K562 (cell line): ENCODE measurements at regions not wholly inside any gene's neighbourhood (a gene's known extent, or its start where the extent isn't known, plus 50 kb on each side); places are given as distances from the start of the nearest gene placed in this dataset.

ENCODE experiments used
- CTBP1 ChIP-seq: fragments of 450-650 bp; IDR thresholded peaks from 2 replicates; pipeline ENCODE4 v1.6.1; 2016; ENCODE audit warnings: borderline replicate concordance
- EP300 ChIP-seq: IDR thresholded peaks from 2 replicates; pipeline ENCODE4 v1.6.1; 2012; ENCODE audit warnings: low read length, improper control_type of control experiment
- HDAC3 ChIP-seq: fragments of 450-650 bp; IDR thresholded peaks from 2 replicates; pipeline ENCODE4 v1.6.1; 2018; ENCODE audit warnings: borderline replicate concordance, mild to moderate bottlenecking, moderate library complexity; ENCODE audit not compliant: partially characterized antibody
- POLR2A ChIP-seq: fragments of 450-650 bp; conservative IDR thresholded peaks from 2 replicates; pipeline ENCODE4 v1.6.1; 2016
- POLR2G ChIP-seq: fragments of 200-400 bp; formaldehyde crosslinking; IDR thresholded peaks from 2 replicates; pipeline ENCODE4 v1.6.1; 2017; ENCODE audit warnings: low read depth, mild to moderate bottlenecking, antibody characterized with exemption, low read length, moderate library complexity
- SMAD1 ChIP-seq: fragments of 150-350 bp; IDR thresholded peaks from 2 replicates; pipeline ENCODE4 v1.6.1; 2014; ENCODE audit warnings: low read length, low read depth; ENCODE audit not compliant: partially characterized antibody
- SOX6 ChIP-seq: fragments of 450-650 bp; IDR thresholded peaks from 2 replicates; pipeline ENCODE4 v1.6.1; 2014; ENCODE audit warnings: mild to moderate bottlenecking
- TBL1XR1 ChIP-seq, 2 experiments: IDR thresholded peaks; 2 replicates each; pipeline ENCODE4 v1.6.1; 2012; ENCODE audit warnings: improper control_type of control experiment in 2 of 2, low read length in 2 of 2, mild to moderate bottlenecking in 1 of 2
- ZSCAN29 ChIP-seq: fragments of 450-650 bp; IDR thresholded peaks from 2 replicates; pipeline ENCODE4 v1.6.1; 2017
- TF ChIP-seq, protein P1 (sequence below): sonication (generic); formaldehyde crosslinking; IDR thresholded peaks from 2 replicates; pipeline ENCODE4 v1.8.0; 2022; ENCODE audit warnings: mild to moderate bottlenecking, missing genetic modification reagents
- TF ChIP-seq, protein P2 (sequence below), 3 experiments: IDR thresholded peaks in 2 of 3; conservative IDR thresholded peaks in 1 of 3; 2 replicates each; pipeline ENCODE4 v1.5.1; 2011 to 2012; ENCODE audit warnings: low read length in 3 of 3, mild to moderate bottlenecking in 3 of 3, control low read depth in 2 of 3, improper control_type of control experiment in 1 of 3, inconsistent platforms in 1 of 3, low read depth in 1 of 3, mixed read lengths in 1 of 3, moderate library complexity in 1 of 3; ENCODE audit not compliant: insufficient read depth in 2 of 3
- TF ChIP-seq, protein P3 (sequence below), 2 experiments: fragments of 250-450 bp in 1 of 2; fragments of 450-650 bp in 1 of 2; sonication (Bioruptor Pico) in 1 of 2; IDR thresholded peaks; 2 replicates each; pipeline versions ENCODE4 v1.6.1 to v1.8.0; 2016 to 2021; ENCODE audit warnings: mild to moderate bottlenecking in 2 of 2, moderate library complexity in 2 of 2, missing compliant biosample characterization in 1 of 2, missing genetic modification characterization in 1 of 2

DNA sequence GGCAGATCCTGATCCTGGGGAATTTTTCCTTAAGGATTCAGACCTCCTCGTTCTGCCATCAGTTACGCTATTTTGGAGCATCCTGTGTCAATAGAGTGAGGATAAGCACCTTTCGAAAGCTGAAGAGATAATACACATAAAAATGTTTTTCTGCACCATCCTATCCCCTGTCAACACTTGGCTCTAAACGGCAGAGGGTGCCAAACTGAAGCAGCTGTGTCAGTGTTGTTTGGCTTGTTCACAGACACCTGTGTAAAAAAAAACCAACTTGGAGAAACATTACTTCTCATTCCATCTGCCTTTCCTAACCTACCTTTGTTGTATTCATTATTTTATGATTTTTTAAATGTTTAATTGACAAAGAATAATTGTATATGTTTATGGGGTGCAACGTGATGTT lies 417.0 kb upstream of the DDI1 start:
- TF ChIP-seq, protein P1, sequence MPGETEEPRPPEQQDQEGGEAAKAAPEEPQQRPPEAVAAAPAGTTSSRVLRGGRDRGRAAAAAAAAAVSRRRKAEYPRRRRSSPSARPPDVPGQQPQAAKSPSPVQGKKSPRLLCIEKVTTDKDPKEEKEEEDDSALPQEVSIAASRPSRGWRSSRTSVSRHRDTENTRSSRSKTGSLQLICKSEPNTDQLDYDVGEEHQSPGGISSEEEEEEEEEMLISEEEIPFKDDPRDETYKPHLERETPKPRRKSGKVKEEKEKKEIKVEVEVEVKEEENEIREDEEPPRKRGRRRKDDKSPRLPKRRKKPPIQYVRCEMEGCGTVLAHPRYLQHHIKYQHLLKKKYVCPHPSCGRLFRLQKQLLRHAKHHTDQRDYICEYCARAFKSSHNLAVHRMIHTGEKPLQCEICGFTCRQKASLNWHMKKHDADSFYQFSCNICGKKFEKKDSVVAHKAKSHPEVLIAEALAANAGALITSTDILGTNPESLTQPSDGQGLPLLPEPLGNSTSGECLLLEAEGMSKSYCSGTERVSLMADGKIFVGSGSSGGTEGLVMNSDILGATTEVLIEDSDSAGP (CRISPR knock-in tag) = no peak
- TF ChIP-seq POLR2A (no peak), HDAC3 (no peak), SMAD1 (no peak), SOX6 (no peak), CTBP1 (no peak), POLR2G (no peak), TBL1XR1 (IDR thresholded peaks at IDR 0.05; ENCODE audit: low read length in 2 of 2) (no peak), ZSCAN29 (no peak), EP300 (no peak)
- TF ChIP-seq, protein P2, sequence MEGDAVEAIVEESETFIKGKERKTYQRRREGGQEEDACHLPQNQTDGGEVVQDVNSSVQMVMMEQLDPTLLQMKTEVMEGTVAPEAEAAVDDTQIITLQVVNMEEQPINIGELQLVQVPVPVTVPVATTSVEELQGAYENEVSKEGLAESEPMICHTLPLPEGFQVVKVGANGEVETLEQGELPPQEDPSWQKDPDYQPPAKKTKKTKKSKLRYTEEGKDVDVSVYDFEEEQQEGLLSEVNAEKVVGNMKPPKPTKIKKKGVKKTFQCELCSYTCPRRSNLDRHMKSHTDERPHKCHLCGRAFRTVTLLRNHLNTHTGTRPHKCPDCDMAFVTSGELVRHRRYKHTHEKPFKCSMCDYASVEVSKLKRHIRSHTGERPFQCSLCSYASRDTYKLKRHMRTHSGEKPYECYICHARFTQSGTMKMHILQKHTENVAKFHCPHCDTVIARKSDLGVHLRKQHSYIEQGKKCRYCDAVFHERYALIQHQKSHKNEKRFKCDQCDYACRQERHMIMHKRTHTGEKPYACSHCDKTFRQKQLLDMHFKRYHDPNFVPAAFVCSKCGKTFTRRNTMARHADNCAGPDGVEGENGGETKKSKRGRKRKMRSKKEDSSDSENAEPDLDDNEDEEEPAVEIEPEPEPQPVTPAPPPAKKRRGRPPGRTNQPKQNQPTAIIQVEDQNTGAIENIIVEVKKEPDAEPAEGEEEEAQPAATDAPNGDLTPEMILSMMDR (IDR thresholded peaks at IDR 0.05 in 2 of 3, conservative IDR thresholded peaks at IDR 0.05 in 1 of 3; ENCODE audit: insufficient read depth in 2 of 3, low read depth in 1 of 3, low read length in 3 of 3) = no peak
- TF ChIP-seq, protein P3, sequence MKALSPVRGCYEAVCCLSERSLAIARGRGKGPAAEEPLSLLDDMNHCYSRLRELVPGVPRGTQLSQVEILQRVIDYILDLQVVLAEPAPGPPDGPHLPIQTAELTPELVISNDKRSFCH (CRISPR knock-in tag; IDR thresholded peaks at IDR 0.05) = no peak
- TF ChIP-seq, protein P3 (tag; IDR thresholded peaks at IDR 0.05) = no peak
